ENCODE measurements at regions not wholly inside any gene's neighbourhood (a gene's known extent, or its start where the extent isn't known, plus 50 kb on each side); places are given as distances from the start of the nearest gene placed in this dataset.

DNA sequence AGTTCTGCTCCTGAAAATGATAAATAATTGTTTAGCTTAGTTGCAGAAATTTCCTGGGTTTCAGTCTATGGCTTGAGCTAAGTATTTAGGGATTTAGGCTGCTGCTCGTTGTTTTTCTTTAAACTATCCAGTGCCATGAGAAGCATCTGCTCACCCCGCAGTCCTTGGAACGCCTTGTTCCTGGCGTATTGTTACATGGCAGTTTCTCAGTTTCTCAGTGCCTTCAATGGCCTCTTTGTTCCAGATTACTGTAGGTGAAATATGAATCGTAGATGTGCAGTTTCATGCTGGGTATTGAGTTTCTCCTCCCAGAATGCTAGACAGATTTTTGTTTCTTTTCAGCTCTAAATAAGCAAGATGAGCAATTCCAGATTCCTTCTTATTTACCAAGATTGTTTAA, 269.5 kb upstream of the GBE1 start:
- no peak overlapping the region for H3K27ac ChIP-seq (replicated peaks)
- H3K4me3 ChIP-seq (replicated peaks; ENCODE audit: insufficient read depth, low read length) = no peak overlapping the region
- H3K27me3 ChIP-seq (ENCODE audit: insufficient read depth, poor library complexity, severe bottlenecking) = no peaks in the 10 kb centered on the region
- DNase-seq (ENCODE audit: low read depth in 1 of 2, low spot score in 1 of 2) = no peak
- no peak for TF ChIP-seq GABPA (IDR thresholded peaks at IDR 0.05; ENCODE audit: low read depth)

DNA sequence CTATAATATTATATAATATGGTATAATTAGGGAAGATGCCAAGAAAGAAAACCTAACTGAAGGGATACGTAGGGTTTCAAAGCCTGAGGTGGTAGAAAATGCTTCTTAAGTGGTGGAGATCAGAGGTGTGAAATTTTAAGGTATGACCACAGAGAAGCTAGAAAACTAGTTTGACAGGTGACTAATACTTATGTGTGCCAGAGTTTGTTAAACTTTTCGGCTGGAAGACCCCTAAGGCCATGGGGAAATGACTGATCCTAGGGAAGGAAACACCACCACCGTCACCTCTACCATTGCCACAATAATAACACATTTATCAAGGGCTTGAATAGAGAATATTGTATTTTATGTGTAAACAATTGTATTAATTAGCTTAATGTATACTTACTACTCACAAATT, 261.4 kb upstream of the GBE1 start:
- no peak for DNase-seq (ENCODE audit: low read depth in 1 of 2, low spot score in 1 of 2)
- TF ChIP-seq, protein P1, sequence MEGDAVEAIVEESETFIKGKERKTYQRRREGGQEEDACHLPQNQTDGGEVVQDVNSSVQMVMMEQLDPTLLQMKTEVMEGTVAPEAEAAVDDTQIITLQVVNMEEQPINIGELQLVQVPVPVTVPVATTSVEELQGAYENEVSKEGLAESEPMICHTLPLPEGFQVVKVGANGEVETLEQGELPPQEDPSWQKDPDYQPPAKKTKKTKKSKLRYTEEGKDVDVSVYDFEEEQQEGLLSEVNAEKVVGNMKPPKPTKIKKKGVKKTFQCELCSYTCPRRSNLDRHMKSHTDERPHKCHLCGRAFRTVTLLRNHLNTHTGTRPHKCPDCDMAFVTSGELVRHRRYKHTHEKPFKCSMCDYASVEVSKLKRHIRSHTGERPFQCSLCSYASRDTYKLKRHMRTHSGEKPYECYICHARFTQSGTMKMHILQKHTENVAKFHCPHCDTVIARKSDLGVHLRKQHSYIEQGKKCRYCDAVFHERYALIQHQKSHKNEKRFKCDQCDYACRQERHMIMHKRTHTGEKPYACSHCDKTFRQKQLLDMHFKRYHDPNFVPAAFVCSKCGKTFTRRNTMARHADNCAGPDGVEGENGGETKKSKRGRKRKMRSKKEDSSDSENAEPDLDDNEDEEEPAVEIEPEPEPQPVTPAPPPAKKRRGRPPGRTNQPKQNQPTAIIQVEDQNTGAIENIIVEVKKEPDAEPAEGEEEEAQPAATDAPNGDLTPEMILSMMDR (IDR thresholded peaks at IDR 0.05; ENCODE audit: insufficient read depth, low read length) = no peak
- TF ChIP-seq GABPA (IDR thresholded peaks at IDR 0.05; ENCODE audit: low read depth) (no peak), POLR2AphosphoS5 (IDR thresholded peaks at IDR 0.05; ENCODE audit: low read depth) (no peak), SPI1 (IDR thresholded peaks at IDR 0.05; ENCODE audit: borderline replicate concordance, low read depth) (no peak)
- TF ChIP-seq, protein P2, sequence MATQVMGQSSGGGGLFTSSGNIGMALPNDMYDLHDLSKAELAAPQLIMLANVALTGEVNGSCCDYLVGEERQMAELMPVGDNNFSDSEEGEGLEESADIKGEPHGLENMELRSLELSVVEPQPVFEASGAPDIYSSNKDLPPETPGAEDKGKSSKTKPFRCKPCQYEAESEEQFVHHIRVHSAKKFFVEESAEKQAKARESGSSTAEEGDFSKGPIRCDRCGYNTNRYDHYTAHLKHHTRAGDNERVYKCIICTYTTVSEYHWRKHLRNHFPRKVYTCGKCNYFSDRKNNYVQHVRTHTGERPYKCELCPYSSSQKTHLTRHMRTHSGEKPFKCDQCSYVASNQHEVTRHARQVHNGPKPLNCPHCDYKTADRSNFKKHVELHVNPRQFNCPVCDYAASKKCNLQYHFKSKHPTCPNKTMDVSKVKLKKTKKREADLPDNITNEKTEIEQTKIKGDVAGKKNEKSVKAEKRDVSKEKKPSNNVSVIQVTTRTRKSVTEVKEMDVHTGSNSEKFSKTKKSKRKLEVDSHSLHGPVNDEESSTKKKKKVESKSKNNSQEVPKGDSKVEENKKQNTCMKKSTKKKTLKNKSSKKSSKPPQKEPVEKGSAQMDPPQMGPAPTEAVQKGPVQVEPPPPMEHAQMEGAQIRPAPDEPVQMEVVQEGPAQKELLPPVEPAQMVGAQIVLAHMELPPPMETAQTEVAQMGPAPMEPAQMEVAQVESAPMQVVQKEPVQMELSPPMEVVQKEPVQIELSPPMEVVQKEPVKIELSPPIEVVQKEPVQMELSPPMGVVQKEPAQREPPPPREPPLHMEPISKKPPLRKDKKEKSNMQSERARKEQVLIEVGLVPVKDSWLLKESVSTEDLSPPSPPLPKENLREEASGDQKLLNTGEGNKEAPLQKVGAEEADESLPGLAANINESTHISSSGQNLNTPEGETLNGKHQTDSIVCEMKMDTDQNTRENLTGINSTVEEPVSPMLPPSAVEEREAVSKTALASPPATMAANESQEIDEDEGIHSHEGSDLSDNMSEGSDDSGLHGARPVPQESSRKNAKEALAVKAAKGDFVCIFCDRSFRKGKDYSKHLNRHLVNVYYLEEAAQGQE (IDR thresholded peaks at IDR 0.05; ENCODE audit: insufficient replicate concordance, low read depth) = no peak
- H3K27me3 ChIP-seq (ENCODE audit: insufficient read depth, poor library complexity, severe bottlenecking) = no peaks in the 10 kb centered on the region
- H3K4me3 ChIP-seq (replicated peaks; ENCODE audit: insufficient read depth, low read length) = no peak overlapping the region
- no peak overlapping the region for H3K27ac ChIP-seq (replicated peaks)

- no peak overlapping the region for H3K27ac ChIP-seq (replicated peaks)
- TF ChIP-seq, protein P1 (IDR thresholded peaks at IDR 0.05; ENCODE audit: insufficient read depth, low read length) = no peak
- TF ChIP-seq POLR2AphosphoS5 (IDR thresholded peaks at IDR 0.05; ENCODE audit: low read depth) = no peak
- DNase-seq (ENCODE audit: low read depth in 1 of 2, low spot score in 1 of 2) = no peak
- H3K4me3 ChIP-seq (replicated peaks; ENCODE audit: insufficient read depth, low read length) = no peak overlapping the region
- no peaks in the 10 kb centered on the region for H3K27me3 ChIP-seq (ENCODE audit: insufficient read depth, poor library complexity, severe bottlenecking)
These were observed 258.8 kb upstream of the GBE1 start for GRCh38 chr3:82020282-82020681.

- no peak overlapping the region for H3K27ac ChIP-seq (replicated peaks)
- H3K27me3 ChIP-seq (ENCODE audit: insufficient read depth, poor library complexity, severe bottlenecking) = no peaks in the 10 kb centered on the region
- no peak overlapping the region for H3K4me3 ChIP-seq (replicated peaks; ENCODE audit: insufficient read depth, low read length)
- DNase-seq (ENCODE audit: low read depth in 1 of 2, low spot score in 1 of 2) = no peak
- TF ChIP-seq POLR2AphosphoS5 (IDR thresholded peaks at IDR 0.05; ENCODE audit: low read depth) (no peak), SPI1 (IDR thresholded peaks at IDR 0.05; ENCODE audit: borderline replicate concordance, low read depth) (no peak), GABPA (IDR thresholded peaks at IDR 0.05; ENCODE audit: low read depth) (no peak)
- TF ChIP-seq, protein P2 (IDR thresholded peaks at IDR 0.05; ENCODE audit: insufficient replicate concordance, low read depth) = no peak
- TF ChIP-seq, protein P1 (IDR thresholded peaks at IDR 0.05; ENCODE audit: insufficient read depth, low read length) = no peak
These were observed 253.8 kb upstream of the GBE1 start for GRCh38 chr3:82015241-82015640.

All from HL-60 (cell line).